OCI-LY3 (cell line): ENCODE measurements at regions not wholly inside any gene's neighbourhood (a gene's known extent, or its start where the extent isn't known, plus 50 kb on each side); places are given as distances from the start of the nearest gene placed in this dataset.

Experiments
- EZH2phosphoT487 ChIP-seq: fragments of 200-600 bp; shearing (Covaris generic); IDR thresholded peaks from 2 replicates; pipeline ENCODE4 v1.6.1; 2018; ENCODE audit warnings: antibody characterized with exemption, mixed run types, low read depth
- TF ChIP-seq, protein P1 (sequence below): fragments of 200-600, 300-600 bp; sonication (generic); IDR thresholded peaks from 2 replicates; pipeline ENCODE4 v1.5.1; 2014; ENCODE audit warnings: antibody characterized with exemption, low read length, low read depth

- TF ChIP-seq, protein P1, sequence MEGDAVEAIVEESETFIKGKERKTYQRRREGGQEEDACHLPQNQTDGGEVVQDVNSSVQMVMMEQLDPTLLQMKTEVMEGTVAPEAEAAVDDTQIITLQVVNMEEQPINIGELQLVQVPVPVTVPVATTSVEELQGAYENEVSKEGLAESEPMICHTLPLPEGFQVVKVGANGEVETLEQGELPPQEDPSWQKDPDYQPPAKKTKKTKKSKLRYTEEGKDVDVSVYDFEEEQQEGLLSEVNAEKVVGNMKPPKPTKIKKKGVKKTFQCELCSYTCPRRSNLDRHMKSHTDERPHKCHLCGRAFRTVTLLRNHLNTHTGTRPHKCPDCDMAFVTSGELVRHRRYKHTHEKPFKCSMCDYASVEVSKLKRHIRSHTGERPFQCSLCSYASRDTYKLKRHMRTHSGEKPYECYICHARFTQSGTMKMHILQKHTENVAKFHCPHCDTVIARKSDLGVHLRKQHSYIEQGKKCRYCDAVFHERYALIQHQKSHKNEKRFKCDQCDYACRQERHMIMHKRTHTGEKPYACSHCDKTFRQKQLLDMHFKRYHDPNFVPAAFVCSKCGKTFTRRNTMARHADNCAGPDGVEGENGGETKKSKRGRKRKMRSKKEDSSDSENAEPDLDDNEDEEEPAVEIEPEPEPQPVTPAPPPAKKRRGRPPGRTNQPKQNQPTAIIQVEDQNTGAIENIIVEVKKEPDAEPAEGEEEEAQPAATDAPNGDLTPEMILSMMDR: no peak
- no peak for TF ChIP-seq EZH2phosphoT487
Observed at GRCh38 chr11:133785795-133786340, 59.4 kb downstream of the SPATA19 start.
